K562 (cell line): ENCODE measurements at regions not wholly inside any gene's neighbourhood (a gene's known extent, or its start where the extent isn't known, plus 50 kb on each side); places are given as distances from the start of the nearest gene placed in this dataset.

Experiments
- ATAC-seq: fragments of 200-7000 bp; cut with Tn5 transposase; 3 replicates; pipeline ENCODE4 v1.9.1; 2020; ENCODE audit warnings: moderate library complexity
- BruUV-seq: library from RNA; stranded (reverse); fragments of 400-500 nt; replicated peaks from 2 replicates; lab custom pipeline; 2021; lab: Mats Ljungman, UMichigan
- CTCF ChIA-PET: fragments of 300-600 bp; formaldehyde crosslinking; extraction: SDS; loops from one replicate; lab custom pipeline; 2021; ENCODE audit warnings: low intra/inter-chr PET ratio; lab: Yijun Ruan, JAX
- POLR2A ChIA-PET: fragments of 300-600, 350-650 bp; sonication (Branson Sonifier 250); formaldehyde crosslinking; extraction: SDS; loops from one replicate; lab custom pipeline; 2021; ENCODE audit warnings: antibody characterized with exemption, inconsistent platforms; lab: Yijun Ruan, JAX
- DNase-seq, 4 experiments: peaks; one replicate each; pipeline versions ENCODE4 v3.0.0 to v3.0.0-alpha.2; 2011 to 2018; ENCODE audit warnings: low spot score in 3 of 4, mixed read lengths in 3 of 4; ENCODE audit errors: extremely low read depth in 1 of 4
- FAIRE-seq: peaks from 2 replicates; lab custom pipeline; 2011; peaks lifted over from hg19 to GRCh38; lab: Jason Lieb, UNC
- H2AFZ ChIP-seq: 2 replicates; pipeline ENCODE4 v1.6.0; 2011; ENCODE audit warnings: low read depth, low read length, control low read depth, inconsistent platforms
- H3K27ac ChIP-seq: fragments of 200-600 bp; 3 replicates; pipeline ENCODE4 v1.8.0; 2011; ENCODE audit warnings: low read depth, mild to moderate bottlenecking, control low read depth, inconsistent platforms, low read length, moderate library complexity, mixed read lengths; ENCODE audit errors: extremely low read depth
- H3K27me3 ChIP-seq, 2 experiments: fragments of 300-600 bp in 1 of 2; 2 replicates in 1 of 2; 3 replicates in 1 of 2; pipeline versions ENCODE4 v1.6.0 to v1.8.0; 2011; ENCODE audit warnings: inconsistent platforms in 2 of 2, low read length in 2 of 2, mild to moderate bottlenecking in 1 of 2, mixed read lengths in 1 of 2, moderate library complexity in 1 of 2; ENCODE audit not compliant: control insufficient read depth in 2 of 2, insufficient read depth in 2 of 2
- H3K36me3 ChIP-seq: fragments of 300-600 bp; 3 replicates; pipeline ENCODE4 v1.8.0; 2011; ENCODE audit warnings: mild to moderate bottlenecking, low read length, inconsistent platforms; ENCODE audit not compliant: control insufficient read depth, insufficient read depth
- H3K4me1 ChIP-seq, 2 experiments: fragments of 200-600 bp in 1 of 2; replicated peaks in 1 of 2; 2 replicates in 1 of 2; 3 replicates in 1 of 2; pipeline versions ENCODE4 v1.5.1 to v1.8.0; 2011; ENCODE audit warnings: inconsistent platforms in 2 of 2, low read length in 2 of 2, mild to moderate bottlenecking in 1 of 2, mixed read lengths in 1 of 2, moderate library complexity in 1 of 2; ENCODE audit not compliant: control insufficient read depth in 2 of 2, insufficient read depth in 2 of 2
- H3K4me2 ChIP-seq: 2 replicates; pipeline ENCODE4 v1.6.1; 2011; ENCODE audit warnings: low read length, control low read depth, inconsistent platforms, mixed read lengths; ENCODE audit not compliant: insufficient read depth
- H3K4me3 ChIP-seq: fragments of 200-600 bp; sonication (generic), shearing (Covaris generic); 2 replicates; pipeline ENCODE4 v1.5.1; 2016; ENCODE audit warnings: control low read depth, inconsistent platforms
- H3K79me2 ChIP-seq: fragments of 200-600 bp; 3 replicates; pipeline ENCODE4 v1.8.0; 2011; ENCODE audit warnings: low read length, inconsistent platforms; ENCODE audit not compliant: control insufficient read depth, insufficient read depth
- H3K9ac ChIP-seq, 2 experiments: 2 replicates each; pipeline versions ENCODE4 v1.6.0 to v1.6.1; 2011; ENCODE audit warnings: low read depth in 2 of 2, low read length in 2 of 2, control low read depth in 1 of 2, inconsistent platforms in 1 of 2, mild to moderate bottlenecking in 1 of 2, mixed read lengths in 1 of 2; ENCODE audit not compliant: insufficient read depth in 1 of 2
- H3K9me1 ChIP-seq: one replicate; pipeline ENCODE4 v1.6.0; 2011; ENCODE audit warnings: inconsistent platforms, mild to moderate bottlenecking, low read length, moderate library complexity; ENCODE audit not compliant: control insufficient read depth, insufficient read depth
- H3K9me3 ChIP-seq: replicated peaks from 2 replicates; pipeline ENCODE4 v1.5.1; 2011; ENCODE audit warnings: low read depth, low read length, inconsistent platforms; ENCODE audit not compliant: control insufficient read depth, insufficient read depth
- H4K20me1 ChIP-seq: replicated peaks from 2 replicates; pipeline ENCODE4 v1.6.1; 2011; ENCODE audit warnings: low read length, inconsistent platforms, mixed read lengths; ENCODE audit not compliant: control insufficient read depth, insufficient read depth
- GABPB1 ChIP-seq: sonication (generic); formaldehyde crosslinking; IDR thresholded peaks from 2 replicates; pipeline ENCODE4 v1.8.0; 2022; ENCODE audit warnings: mild to moderate bottlenecking, missing genetic modification reagents
- HMG20B ChIP-seq: fragments of 250-450 bp; sonication (Bioruptor Pico); IDR thresholded peaks from 2 replicates; pipeline ENCODE4 v1.5.0; 2021; ENCODE audit warnings: mild to moderate bottlenecking
- IFI16 ChIP-seq: fragments of 250-450 bp; sonication (Bioruptor Pico); IDR thresholded peaks from 2 replicates; pipeline ENCODE4 v2.1.2; 2022; ENCODE audit warnings: mild to moderate bottlenecking, inconsistent platforms
- ILK ChIP-seq: fragments of 450-650 bp; IDR thresholded peaks from 2 replicates; pipeline ENCODE4 v1.6.1; 2016; ENCODE audit warnings: missing genetic modification characterization, low read depth, mild to moderate bottlenecking, missing compliant biosample characterization, moderate library complexity, borderline replicate concordance
- JUND ChIP-seq, 2 experiments: IDR thresholded peaks; 2 replicates in 1 of 2; 3 replicates in 1 of 2; pipeline ENCODE4 v1.6.1; 2011; ENCODE audit warnings: borderline replicate concordance in 2 of 2, low read depth in 2 of 2, low read length in 2 of 2, improper control_type of control experiment in 1 of 2, missing biosample characterization in 1 of 2, missing genetic modification characterization in 1 of 2, missing genetic modification reagents in 1 of 2
- MAX ChIP-seq: sonication (generic); formaldehyde crosslinking; IDR thresholded peaks from 2 replicates; pipeline ENCODE4 v1.9.0; 2022; ENCODE audit warnings: mild to moderate bottlenecking, missing genetic modification reagents
- MAZ ChIP-seq, 2 experiments: fragments of 450-650 bp in 1 of 2; sonication (generic) in 1 of 2; formaldehyde crosslinking; IDR thresholded peaks in 1 of 2; conservative IDR thresholded peaks in 1 of 2; 2 replicates each; pipeline versions ENCODE4 v1.4.0 to v1.5.0; 2020; ENCODE audit warnings: mild to moderate bottlenecking in 1 of 2, missing genetic modification reagents in 1 of 2
- MCM3 ChIP-seq: fragments of 450-650 bp; IDR thresholded peaks from 2 replicates; pipeline ENCODE4 v1.6.1; 2016
- PRMT5 ChIP-seq: sonication (generic); formaldehyde crosslinking; IDR thresholded peaks from 2 replicates; pipeline ENCODE4 v1.5.0; 2020; ENCODE audit warnings: missing genetic modification reagents
- RAD21 ChIP-seq, 2 experiments: fragments of 250-450 bp in 1 of 2; fragments of 450-650 bp in 1 of 2; sonication (Bioruptor Pico) in 1 of 2; formaldehyde crosslinking in 1 of 2; IDR thresholded peaks in 1 of 2; conservative IDR thresholded peaks in 1 of 2; 2 replicates each; pipeline versions ENCODE4 v1.4.0 to v1.8.0; 2020 to 2022; ENCODE audit warnings: mild to moderate bottlenecking in 2 of 2, moderate library complexity in 1 of 2
- RBM25 ChIP-seq: fragments of 200-400 bp; formaldehyde crosslinking; IDR thresholded peaks from 2 replicates; pipeline ENCODE4 v1.6.1; 2018; ENCODE audit warnings: low read length, low read depth, moderate library complexity; ENCODE audit not compliant: severe bottlenecking
- ZBTB43 ChIP-seq: sonication (generic); formaldehyde crosslinking; IDR thresholded peaks from 2 replicates; pipeline ENCODE4 v1.8.0; 2023; ENCODE audit warnings: mild to moderate bottlenecking, missing genetic modification reagents
- ZNF311 ChIP-seq: fragments of 250-450 bp; sonication (Bioruptor Pico); IDR thresholded peaks from 2 replicates; pipeline ENCODE4 v1.4.0; 2020; ENCODE audit warnings: mild to moderate bottlenecking, moderate library complexity
- WGBS: fragments of 100-300 bp; shearing (Covaris generic); methylation state at CpG from one replicate; pipeline ENCODE4 v1.1.6; 2016; ENCODE audit warnings: low coverage, mixed read lengths; ENCODE audit not compliant: insufficient coverage; ENCODE audit errors: missing lambda C conversion rate; 5-methylcytosine and 5-hydroxymethylcytosine counted together
- in situ Hi-C: fragments of 300-500 bp; cut with MboI; formaldehyde crosslinking; loops from 4 replicates; pipeline ENCODE4 v1.15.0; 2018; ENCODE audit warnings: inconsistent platforms, mixed read lengths
- intact Hi-C: fragments of 100-400 bp; cut with micrococcal nuclease; formaldehyde crosslinking; loops from 2 replicates; pipeline ENCODE4 v1.14.2; 2022

GRCh38 chr7:351681-352480, 61.9 kb downstream of the FOXL3 start:
- Histone ChIP-seq H3K9ac (no peak overlapping the region), H3K4me1 (peaks cover 0 to 28% of the 10 kb centered on the region in 2 experiments; a peak in 2 of 5 replicates), H2AFZ (no peak overlapping the region), H3K27ac (no peak overlapping the region), H3K79me2 (no peaks in the 10 kb centered on the region), H3K4me2 (no peak overlapping the region), H3K9me3 (peaks cover 2% of the 10 kb centered on the region), H3K36me3 (no peaks in the 10 kb centered on the region), H3K4me3 (no peak overlapping the region), H3K27me3 (peaks cover 2 to 64% of the 10 kb centered on the region in 2 experiments; a peak in 4 of 5 replicates), H4K20me1 (no peaks in the 10 kb centered on the region), H3K9me1 (no peaks in the 10 kb centered on the region)
- ChIA-PET POLR2A (interaction anchor here (0.6 kb wide), 2 partner anchors 34 to 419 kb away, joined by 3 read pairs; no protein-coding TSS in a partner anchor), CTCF (no interaction called here)
- no peak for ATAC-seq
- DNase-seq: no peak
- no TSS peak for BruUV-seq
- in situ Hi-C loops (no loop called here), intact Hi-C loops (no loop called here)
- TF ChIP-seq ILK (tag): no peak
- no peak for TF ChIP-seq MAZ (CRISPR knock-in tag; conservative IDR thresholded peaks at IDR 0.05 in 1 of 2, IDR thresholded peaks at IDR 0.05 in 1 of 2)
- no peak for TF ChIP-seq MAX
- no peak for TF ChIP-seq HMG20B (CRISPR knock-in tag)
- TF ChIP-seq JUND (IDR thresholded peaks at IDR 0.05; ENCODE audit: borderline replicate concordance, low read depth, low read length): no peak
- no peak for TF ChIP-seq JUND (tag; IDR thresholded peaks at IDR 0.05; ENCODE audit: borderline replicate concordance, low read depth, low read length)
- no peak for TF ChIP-seq RAD21 (CRISPR knock-in tag; conservative IDR thresholded peaks at IDR 0.05 in 1 of 2, IDR thresholded peaks at IDR 0.05 in 1 of 2)
- TF ChIP-seq RBM25: no peak
- no peak for TF ChIP-seq ZNF311 (CRISPR knock-in tag)
- no peak for TF ChIP-seq GABPB1 (CRISPR knock-in tag)
- TF ChIP-seq MCM3: no peak
- no peak for TF ChIP-seq ZBTB43
- TF ChIP-seq PRMT5 (CRISPR knock-in tag): no peak
- TF ChIP-seq IFI16 (CRISPR knock-in tag): no peak
- FAIRE-seq: no peak
- 15% methylated on average over 37 of the region's 41 CpGs for WGBS
